Left ventricle myocardium superior (tissue), 1 donor: ENCODE measurements at regions not wholly inside any gene's neighbourhood (a gene's known extent, or its start where the extent isn't known, plus 50 kb on each side); places are given as distances from the start of the nearest gene placed in this dataset.

Experiments
- ATAC-seq: fragments of 200-7000 bp; cut with Tn5 transposase; one replicate; pipeline ENCODE4 v1.9.1; 2020; ENCODE audit warnings: mild to moderate bottlenecking, moderate library complexity
- DNase-seq: peaks from one replicate; pipeline ENCODE4 v3.0.0-alpha.2; 2020
- intact Hi-C: fragments of 100-400 bp; cut with micrococcal nuclease; formaldehyde crosslinking; loops from one replicate; pipeline ENCODE4 v1.11.0; 2022
- donor health status: DM: no; HTN: yes; CAD: no; lungs with severe emphysema.

GRCh38 chr7:13532028-13532753 lies 457.3 kb downstream of the ETV1 start:
- intact Hi-C loops: no loop called here

GRCh38 chr7:13538669-13539068 lies 450.8 kb downstream of the ETV1 start:
- ATAC-seq: no peak
- no peak for DNase-seq
- intact Hi-C loops: no loop called here

More at GRCh38 chr7:13532028-13532753, 457.3 kb downstream of the ETV1 start:
- ATAC-seq: no peak
- no peak for DNase-seq

DNA sequence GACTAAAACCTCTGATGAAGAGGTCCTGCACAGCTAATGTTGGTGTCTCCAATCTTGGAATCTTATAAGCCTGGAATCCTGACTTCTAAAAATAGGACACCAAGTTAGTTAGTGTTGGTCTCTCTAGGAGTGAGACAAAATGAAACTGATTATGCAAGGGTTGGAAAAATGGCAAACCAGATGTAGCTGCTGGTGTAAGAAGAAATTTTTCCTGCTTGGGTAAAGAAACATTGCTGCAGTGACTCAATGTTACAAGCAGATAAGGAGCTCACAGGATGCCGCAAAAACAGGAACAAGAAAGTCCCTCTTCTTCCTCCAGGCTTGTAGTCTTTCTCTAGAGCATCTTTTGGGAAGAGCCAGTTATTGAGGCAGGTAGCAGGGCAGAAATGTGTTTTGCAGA lies 449.0 kb downstream of the ETV1 start:
- intact Hi-C loops: no loop called here
- no peak for ATAC-seq
- DNase-seq: no peak

DNA sequence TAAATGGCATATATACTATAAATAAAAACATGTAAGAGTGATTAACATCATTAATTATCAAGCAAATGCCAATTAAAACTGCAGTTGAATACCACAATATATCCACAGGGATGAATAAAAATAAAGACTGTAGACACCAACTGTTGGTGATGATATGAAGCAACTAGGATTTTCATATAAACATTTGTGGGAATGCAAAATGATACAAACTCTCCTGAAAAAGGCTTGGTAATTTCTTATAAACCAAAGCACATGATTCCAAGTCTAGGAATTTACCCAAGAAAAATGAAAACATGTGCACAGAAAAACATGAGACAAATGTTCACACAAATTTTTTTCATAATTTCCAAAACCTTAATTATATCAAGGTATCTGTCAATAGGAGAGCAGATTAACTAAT lies 448.1 kb downstream of the ETV1 start:
- no peak for DNase-seq
- no peak for ATAC-seq
- intact Hi-C loops: no loop called here

GRCh38 chr7:13542451-13542850 lies 447.0 kb downstream of the ETV1 start:
- ATAC-seq (no peak), DNase-seq (no peak)
- intact Hi-C loops: no loop called here

- intact Hi-C loops: no loop called here
- ATAC-seq (no peak), DNase-seq (no peak)
Measured at GRCh38 chr7:13551503-13551902, 438.0 kb downstream of the ETV1 start.

DNA sequence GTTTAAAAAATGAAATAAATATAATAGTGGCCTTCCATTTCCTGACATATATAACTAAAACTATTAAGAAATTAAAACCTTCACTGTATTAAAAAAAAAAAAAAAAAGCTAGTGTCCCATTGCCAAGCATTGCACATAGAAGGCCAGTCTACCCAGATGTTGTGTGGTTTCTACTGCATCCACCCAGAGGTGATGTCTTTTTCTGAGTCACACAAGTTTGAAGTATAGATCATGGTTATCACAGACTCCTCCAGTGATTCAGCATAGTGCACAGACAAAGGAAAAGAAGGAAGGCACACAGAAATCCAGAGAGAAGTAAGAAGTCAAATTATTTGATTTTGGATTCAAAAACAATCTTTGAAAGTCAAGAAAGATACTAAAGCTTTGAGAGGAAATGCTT lies 429.0 kb downstream of the ETV1 start:
- no peak for ATAC-seq
- intact Hi-C loops: no loop called here
- DNase-seq: no peak

DNA sequence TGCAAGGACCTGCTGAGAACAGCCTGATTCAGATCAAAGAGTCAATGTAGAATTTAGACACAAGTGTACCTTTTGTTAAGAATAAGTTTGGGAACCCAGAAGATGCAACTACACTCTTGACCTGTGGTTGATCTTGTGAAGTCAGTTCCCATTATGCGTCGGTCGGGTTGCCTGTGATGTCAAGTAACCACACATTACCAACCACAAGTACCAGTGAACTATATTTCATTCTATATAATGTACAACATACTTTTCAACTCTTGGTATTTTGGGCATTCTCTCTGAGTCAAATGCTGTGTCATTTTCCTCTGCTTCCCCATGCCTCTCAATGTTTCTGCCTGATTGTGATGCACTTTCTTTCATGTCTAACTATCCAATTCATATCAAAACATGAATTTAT lies 426.2 kb downstream of the ETV1 start:
- intact Hi-C loops: no loop called here
- no peak for DNase-seq
- no peak for ATAC-seq

- no peak for DNase-seq
- intact Hi-C loops: no loop called here
- ATAC-seq: peak; percentile 63
Measured at GRCh38 chr7:13563680-13564079, 425.8 kb downstream of the ETV1 start.

GRCh38 chr7:13577566-13578145 lies 411.8 kb downstream of the ETV1 start:
- intact Hi-C loops: no loop called here
- ATAC-seq: no peak
- DNase-seq: no peak

GRCh38 chr7:13578294-13578693 lies 411.2 kb downstream of the ETV1 start:
- no peak for ATAC-seq
- DNase-seq: no peak
- intact Hi-C loops: no loop called here

DNA sequence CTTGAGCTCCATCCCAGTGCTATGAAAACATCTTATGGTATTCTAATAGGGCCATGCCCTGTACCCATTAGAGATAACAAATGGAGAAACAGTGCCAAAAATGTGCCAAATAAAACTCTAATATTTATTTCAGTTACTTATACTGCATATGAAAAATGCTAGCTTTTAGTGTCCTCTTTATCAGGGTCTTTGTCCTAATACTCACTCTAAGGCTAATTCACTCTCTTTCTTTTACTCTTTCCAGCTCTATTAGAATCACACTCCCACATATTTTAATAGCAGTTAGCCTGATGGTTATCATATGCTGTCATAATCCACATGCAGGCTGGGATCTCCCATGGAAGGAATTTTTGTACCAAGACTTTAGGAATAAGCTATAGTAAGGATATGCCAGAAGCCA lies 408.4 kb downstream of the ETV1 start:
- DNase-seq: no peak
- intact Hi-C loops: no loop called here

GRCh38 chr7:13593854-13594253 lies 395.6 kb downstream of the ETV1 start:
- ATAC-seq (no peak), DNase-seq (no peak)
- intact Hi-C loops: no loop called here

More for the DNA sequence above, 408.4 kb downstream of the ETV1 start:
- ATAC-seq: no peak

DNA sequence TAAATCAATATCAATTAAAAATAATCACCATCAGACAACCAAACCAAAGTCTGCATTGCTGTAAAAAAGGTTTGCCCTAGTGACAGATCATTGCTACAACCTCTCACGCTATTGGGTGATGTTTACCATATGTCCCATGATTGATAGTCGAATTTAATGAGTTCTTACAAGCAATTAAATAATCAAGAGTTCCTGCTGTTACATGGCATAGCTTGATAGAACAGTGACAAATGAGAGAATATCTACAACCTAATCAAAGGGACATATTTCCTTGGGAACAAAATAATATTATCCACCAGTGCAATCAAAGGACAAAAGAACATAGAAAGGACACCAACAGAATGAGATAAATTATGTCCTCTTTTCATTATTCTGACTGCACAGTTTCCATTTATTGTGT lies 387.4 kb downstream of the ETV1 start:
- intact Hi-C loops: no loop called here
- no peak for DNase-seq
- ATAC-seq: no peak

GRCh38 chr7:13603016-13603415 lies 386.4 kb downstream of the ETV1 start:
- ATAC-seq (no peak), DNase-seq (no peak)
- intact Hi-C loops: no loop called here

DNA sequence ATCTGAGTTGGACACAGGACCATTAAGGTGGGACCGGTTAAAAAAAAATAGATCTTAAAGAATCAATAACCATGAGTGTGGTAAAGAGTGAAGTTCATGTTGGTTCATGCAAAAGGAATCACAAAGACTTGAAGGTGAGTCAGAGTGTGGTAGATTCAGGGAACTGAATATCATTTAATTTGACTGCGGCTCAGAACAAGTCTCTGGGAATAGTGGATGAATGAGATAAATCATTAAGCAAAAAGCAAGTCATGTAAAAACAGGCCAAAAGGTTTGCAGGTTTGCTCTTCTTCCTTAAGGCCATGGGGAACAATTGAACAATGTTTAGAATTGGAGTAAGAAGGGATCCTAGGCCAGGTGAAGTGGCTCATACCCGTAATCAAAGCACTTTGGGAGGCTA lies 385.8 kb downstream of the ETV1 start:
- DNase-seq (no peak), ATAC-seq (no peak)

DNA sequence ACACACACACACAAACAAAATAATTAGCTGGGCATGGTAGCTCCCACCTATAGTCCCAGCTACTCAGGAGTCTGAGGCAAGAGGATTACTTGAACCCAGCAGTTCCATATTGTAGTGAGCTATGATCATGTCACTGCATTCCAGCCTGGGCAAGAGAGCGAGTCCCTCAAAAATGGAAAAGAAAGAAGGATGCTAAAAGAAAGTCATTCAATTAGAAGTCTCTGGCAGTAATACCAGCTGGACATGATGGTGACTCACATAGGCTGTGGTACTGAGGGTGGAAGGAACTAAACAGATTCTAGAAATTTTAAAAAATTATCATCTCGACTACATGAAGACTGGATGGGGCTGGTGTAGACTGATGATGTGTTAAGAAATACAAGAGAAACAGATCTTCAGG lies 385.3 kb downstream of the ETV1 start:
- intact Hi-C loops: no loop called here
- DNase-seq (no peak), ATAC-seq (no peak)

More for the DNA sequence above, 385.8 kb downstream of the ETV1 start:
- intact Hi-C loops: no loop called here

DNA sequence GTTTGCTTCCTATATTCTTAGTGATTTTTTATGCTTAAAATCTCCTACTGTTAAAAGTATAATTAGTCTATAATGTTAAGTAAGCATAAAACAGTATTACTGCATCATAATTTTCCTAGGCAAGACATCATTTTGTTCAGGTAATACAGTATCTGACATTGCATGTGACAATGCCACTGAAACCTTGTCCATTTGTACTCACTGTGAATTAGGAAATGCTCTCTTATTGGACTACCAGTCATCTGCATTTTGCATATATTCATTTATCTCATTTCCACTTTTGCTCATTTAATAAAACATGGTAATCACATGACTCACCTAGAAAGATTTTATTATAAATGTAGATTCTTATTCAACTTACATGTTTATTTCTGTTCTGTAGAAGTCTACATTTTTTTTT lies 379.1 kb downstream of the ETV1 start:
- intact Hi-C loops: no loop called here
- DNase-seq: no peak

GRCh38 chr7:13615679-13616078 lies 373.8 kb downstream of the ETV1 start:
- intact Hi-C loops: no loop called here
- DNase-seq: no peak
- no peak for ATAC-seq

More for the DNA sequence above, 379.1 kb downstream of the ETV1 start:
- no peak for ATAC-seq

- DNase-seq (no peak), ATAC-seq (no peak)
- intact Hi-C loops: no loop called here
Measured at GRCh38 chr7:13627455-13627854, 362.0 kb downstream of the ETV1 start.
